ENCODE measurements at regions not wholly inside any gene's neighbourhood (a gene's known extent, or its start where the extent isn't known, plus 50 kb on each side); places are given as distances from the start of the nearest gene placed in this dataset.

GRCh38 chr15:26177816-26178215, 314.7 kb upstream of the ATP10A start:
- no peak for DNase-seq

GRCh38 chr15:26176831-26177230, 313.7 kb upstream of the ATP10A start:
- DNase-seq, result no peak

- DNase-seq, result no peak
These were observed 308.1 kb upstream of the ATP10A start for GRCh38 chr15:26171266-26171665.

GRCh38 chr15:26166429-26166828, 303.3 kb upstream of the ATP10A start:
- DNase-seq, result no peak

DNA sequence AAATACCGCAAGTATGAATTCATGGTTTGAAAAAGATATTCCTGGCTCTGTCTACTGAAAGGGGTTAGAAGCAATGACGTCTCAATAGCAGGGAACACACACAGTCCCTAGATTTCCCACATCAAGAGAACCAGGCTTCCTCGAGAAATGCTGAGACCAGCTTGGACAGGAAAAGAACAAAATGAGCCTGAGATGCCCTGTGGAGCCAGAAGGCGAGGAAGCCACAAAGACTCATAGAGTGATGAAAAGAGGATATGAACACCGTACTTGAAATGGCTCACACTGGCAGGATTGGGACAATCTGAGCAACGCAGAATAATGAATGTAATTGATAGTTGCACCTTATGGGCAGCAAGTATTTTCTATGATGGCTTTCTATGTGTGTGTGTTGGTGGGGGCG, 302.4 kb upstream of the ATP10A start:
- no peak for DNase-seq

GRCh38 chr15:26160343-26160742, 297.2 kb upstream of the ATP10A start:
- no peak for DNase-seq

DNA sequence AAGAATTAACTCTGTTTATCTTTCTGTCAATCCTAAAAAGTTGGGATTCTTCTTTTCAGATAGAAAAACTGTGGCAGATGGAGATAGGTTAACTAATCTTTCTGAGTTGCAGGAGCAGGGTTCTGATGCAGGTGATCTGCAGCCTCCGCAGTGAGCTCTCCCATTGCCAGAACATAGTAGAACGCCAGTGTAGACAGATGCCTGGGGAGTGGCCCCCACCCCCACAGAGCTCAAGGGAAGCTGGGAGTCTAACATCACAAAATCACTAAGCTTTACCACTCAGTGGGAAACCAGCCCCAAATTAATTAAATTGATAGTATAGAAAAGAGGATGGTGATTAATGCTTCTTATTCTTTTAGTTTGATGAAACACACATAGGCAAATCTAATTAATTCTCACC, 295.0 kb upstream of the ATP10A start:
- DNase-seq, result no peak

DNA sequence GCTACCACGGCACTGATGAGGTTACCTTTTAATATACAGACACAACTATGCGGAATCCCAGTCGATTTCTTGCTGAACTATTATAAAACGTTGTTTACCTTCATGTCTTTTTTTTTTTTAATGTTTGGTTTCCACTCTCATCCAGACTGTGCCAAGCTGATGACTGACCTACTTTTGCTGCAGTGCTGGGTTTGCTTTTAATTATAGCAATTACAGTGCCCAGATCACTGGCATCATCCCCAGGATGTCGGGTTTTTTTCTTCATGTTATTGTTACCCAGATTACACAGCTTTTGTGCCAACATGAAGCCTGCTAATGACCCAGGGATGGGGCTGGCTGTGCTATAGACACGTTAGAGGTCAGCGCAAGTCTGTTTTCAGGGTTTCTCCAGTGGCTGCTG, 294.0 kb upstream of the ATP10A start:
- no peak for DNase-seq

DNA sequence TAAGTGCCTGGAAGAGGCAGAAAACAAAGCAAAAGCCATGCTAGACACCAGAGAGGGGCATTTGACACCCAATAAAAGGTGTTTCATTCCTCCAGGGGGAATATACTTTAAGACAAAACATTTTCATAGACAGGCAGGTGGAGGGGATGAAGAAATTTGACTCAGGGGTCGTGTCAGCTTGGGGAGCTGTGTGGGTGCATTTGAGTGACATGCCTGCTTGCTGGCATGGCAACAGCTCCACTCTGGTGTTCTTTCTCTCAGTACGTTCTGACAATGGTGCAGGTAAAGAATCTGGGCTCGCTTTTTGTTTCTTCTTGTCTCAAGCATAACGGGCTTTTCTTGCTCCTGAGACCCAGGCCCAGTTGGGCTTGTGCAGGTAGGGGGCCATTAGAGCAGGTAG, 292.9 kb upstream of the ATP10A start:
- DNase-seq, result no peak

DNA sequence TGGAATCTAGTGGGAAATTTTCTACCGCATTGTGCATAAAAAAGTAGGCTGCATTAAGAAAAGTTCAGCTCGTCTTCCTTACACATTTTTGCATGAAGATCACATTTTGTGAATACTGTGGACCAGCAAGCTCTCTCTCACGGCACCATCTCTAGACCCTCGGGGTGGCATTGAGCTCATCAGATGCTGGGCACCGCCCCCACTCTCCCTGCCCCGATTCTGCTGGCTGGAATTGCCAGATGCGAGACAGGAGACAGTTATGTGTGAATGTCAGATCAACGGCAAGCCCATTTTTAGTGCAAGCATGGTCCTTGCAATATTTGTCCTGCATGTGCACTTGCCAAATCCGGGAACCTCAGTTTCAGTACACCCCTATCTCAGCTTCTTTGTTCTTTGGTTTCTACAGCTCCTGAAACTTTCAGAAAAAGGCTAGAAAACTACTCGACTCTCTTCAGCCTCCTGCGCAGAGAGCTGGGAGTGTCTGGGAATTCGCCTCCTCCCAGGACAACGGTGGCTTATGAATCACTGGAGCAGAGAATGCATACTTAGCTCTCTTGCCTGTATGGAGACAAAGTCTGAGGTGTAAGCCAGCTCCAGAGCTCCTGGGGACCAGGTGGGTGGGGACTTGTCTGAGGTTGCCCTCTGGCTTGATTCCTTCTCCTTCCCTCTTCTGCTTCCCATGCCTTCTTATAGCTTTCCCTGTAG, 285.2 kb upstream of the ATP10A start:
- DNase-seq, result no peak

DNA sequence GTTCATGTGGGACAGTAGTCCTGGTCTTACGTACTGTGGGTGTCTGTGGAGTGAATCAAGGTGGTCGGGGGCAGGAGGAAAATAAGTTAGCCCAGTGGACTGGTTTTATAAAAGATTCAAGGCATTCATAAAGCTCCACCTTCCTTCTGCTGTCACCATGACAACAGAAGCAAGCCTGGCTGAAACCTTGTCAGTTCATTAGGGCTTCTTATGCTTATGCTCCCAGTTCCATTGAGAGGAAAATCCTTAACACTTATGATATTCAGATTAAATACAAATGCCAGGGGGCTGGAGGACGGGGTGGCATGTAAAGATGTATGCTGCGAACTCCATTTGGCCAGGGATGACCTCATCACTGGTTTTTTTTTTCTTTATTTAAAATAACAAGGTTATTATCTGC, 283.1 kb upstream of the ATP10A start:
- DNase-seq, result no peak

GRCh38 chr15:26145796-26146195, 282.7 kb upstream of the ATP10A start:
- DNase-seq, result no peak

- DNase-seq, result no peak
These were observed 281.7 kb upstream of the ATP10A start for GRCh38 chr15:26144836-26145235.

DNA sequence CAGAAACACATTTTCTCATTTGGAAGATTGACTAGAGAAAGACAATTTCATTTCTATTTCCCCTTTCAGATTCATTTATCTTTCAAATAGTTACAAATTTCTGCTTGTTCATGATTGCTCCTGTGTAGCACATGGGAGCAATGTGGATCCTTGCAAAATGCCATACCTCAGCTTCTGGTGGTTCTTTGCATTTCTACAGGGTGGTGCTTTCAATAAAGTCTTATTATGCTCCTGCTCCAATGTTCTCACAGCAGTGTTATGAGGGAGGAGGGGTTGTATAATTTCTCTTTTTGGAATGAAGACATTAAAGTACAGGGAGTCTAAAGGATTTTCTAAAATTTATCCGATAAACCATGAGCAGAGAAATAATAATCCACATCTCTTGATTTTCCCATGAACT, 280.1 kb upstream of the ATP10A start:
- DNase-seq, result no peak

GRCh38 chr15:26134812-26135211, 271.7 kb upstream of the ATP10A start:
- DNase-seq, result no peak

DNA sequence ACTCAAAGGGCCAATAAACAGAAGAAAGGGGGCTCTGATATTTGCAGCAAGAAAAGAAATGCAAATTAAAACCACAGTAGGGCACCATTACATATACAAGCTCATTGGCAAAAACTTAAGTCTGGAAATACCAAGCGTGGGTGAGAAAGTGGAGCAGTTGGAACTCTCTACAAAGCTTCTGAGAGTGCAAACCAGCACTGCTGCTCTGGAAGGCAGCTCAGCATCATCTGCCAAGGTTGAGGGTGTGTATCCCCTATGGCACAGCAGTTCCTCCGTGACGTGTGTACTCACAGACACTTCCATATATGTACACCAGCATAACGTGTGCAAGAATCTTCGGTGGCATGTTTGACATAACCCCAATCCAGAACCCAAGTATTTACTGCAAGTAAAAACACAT, 271.0 kb upstream of the ATP10A start:
- no peak for DNase-seq

DNA sequence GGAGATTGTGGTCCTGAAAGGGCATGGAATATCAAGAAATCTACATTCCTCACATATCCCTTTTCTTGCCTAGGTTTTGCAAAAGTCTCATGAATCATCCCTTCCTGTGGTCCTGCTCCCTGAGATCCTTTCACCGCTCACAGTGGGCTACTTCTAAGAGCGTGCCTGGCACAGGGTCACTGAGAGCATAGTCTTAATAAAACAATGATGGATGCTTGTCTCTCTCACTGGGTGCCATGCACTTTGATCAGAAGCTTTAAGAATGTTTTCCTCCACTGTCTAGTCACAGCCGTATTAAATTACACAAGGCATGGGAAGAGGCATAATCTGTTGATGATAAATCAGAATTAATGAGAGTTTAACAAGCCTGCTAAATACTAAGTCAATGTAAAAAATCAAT, 269.7 kb upstream of the ATP10A start:
- DNase-seq, result no peak

DNA sequence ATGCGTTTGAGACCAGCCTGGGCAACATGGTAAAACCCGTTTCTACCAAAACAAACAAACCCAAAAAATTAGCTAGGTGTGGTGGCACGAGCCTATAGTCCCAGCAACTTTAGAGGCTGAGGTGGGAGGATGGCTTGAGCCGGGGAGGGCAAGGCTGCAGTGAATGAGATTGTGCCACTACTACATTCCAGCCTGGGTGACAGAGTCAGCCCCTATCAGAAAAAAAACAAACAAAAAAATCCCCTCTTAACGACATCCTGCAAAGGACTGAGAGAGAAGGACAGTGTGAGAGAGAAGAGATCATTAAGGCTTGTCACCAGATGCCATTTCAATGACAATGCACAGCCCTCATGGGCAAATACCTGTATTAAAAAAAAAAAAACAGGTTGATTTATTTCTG, 266.7 kb upstream of the ATP10A start:
- DNase-seq, result no peak

- DNase-seq, result no peak
These were observed 265.5 kb upstream of the ATP10A start for GRCh38 chr15:26128611-26129140.

- DNase-seq, result no peak
These were observed 263.8 kb upstream of the ATP10A start for GRCh38 chr15:26126819-26127387.

DNA sequence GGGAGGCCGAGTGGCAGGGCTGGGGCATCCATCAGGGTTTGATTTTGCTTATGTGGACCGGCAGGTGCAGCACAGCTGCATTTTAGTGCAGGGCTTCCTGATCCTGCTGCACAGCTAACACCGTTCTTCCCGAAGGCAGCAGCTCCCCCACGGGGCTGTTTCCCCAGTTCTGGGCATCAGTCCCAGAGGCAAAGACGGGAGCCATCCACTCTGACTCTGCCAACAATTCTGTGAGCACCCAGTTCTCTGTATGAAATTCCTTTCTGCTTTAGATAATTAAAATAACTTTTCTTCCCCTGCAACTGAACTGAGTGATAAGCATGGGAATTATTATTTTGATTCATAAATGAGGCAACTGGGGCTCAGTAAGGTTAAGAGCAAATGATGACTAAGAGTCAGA, 262.9 kb upstream of the ATP10A start:
- DNase-seq, result no peak

DNA sequence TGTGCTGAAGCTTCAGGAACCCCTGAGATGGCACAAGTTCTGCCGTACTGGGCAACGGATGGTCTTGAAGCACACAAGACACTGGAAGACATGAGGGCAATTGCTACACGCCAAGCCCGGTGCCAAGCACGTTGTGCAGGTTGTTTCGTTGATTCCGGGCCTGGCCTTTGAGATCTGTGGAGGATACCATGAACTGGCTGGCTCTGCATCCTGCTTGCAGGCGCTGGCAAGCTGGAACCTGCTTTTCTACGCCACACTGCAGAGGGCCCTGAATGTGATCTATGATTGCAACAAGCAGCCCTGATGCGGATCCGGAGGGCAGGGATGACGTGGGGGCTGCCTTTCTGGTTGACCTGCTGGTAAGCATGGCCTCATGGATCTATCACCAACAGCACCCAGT, 262.5 kb upstream of the ATP10A start:
- DNase-seq, result no peak

GRCh38 chr15:26119322-26119721, 256.2 kb upstream of the ATP10A start:
- DNase-seq, result no peak

DNA sequence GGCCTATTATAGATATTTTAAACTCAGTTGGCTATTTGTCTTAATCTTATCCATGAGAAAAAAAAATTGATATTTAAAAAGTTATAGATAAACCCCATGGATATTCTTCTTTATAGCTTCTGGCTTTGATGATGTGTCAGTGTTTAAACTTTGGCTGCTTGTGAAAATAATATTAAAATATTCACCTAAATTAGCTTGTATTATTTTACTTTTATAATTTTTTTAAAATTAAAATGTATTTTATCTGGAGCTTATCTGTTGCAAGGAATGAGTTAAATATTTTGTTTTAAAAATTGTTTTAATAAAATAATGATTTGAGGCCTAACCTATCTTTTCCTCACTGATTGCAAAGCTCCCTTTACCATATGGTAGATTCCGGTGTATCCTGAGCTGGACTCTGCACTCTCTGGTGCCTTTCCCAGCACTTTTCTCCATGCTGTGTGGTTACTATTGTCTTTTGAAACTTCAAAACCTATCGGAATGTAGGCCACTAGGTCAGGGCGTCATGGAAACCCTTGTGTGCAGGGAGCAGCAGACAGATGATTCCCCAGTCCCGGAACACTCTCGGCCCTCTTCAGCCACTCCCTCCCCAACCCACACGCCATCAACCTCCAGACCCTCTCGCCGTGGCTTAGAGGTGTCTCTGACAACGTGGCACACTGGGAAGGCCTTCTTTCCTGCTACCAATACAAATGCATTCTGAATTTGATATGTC, 252.3 kb upstream of the ATP10A start:
- DNase-seq, result no peak

Measured in activated CD4-positive, alpha-beta T cell treated with anti-CD3 and anti-CD28 coated beads for 48 hours (primary cell).